NCI-H345 treated with DMSO at 0.1 percent for 48 hours (cell line): ENCODE measurements at regions not wholly inside any gene's neighbourhood (a gene's known extent, or its start where the extent isn't known, plus 50 kb on each side); places are given as distances from the start of the nearest gene placed in this dataset.
"Not testable (repeated sequence)": the region's sequence is repeated elsewhere in the genome, so short reads cannot be mapped to it uniquely, and the experiment has no call there.

Source experiments
- DNase-seq: peaks from one replicate; lab custom pipeline; 2025; ENCODE audit not compliant: unreplicated experiment; lab: John Stamatoyannopoulos, UW

GRCh38 chr3:194879126-194879877 is 193.6 kb downstream of the FAM43A start:
- DNase-seq: no peak

- DNase-seq: no peak
Observed at GRCh38 chr3:194879991-194880939, 194.6 kb downstream of the FAM43A start.

DNA sequence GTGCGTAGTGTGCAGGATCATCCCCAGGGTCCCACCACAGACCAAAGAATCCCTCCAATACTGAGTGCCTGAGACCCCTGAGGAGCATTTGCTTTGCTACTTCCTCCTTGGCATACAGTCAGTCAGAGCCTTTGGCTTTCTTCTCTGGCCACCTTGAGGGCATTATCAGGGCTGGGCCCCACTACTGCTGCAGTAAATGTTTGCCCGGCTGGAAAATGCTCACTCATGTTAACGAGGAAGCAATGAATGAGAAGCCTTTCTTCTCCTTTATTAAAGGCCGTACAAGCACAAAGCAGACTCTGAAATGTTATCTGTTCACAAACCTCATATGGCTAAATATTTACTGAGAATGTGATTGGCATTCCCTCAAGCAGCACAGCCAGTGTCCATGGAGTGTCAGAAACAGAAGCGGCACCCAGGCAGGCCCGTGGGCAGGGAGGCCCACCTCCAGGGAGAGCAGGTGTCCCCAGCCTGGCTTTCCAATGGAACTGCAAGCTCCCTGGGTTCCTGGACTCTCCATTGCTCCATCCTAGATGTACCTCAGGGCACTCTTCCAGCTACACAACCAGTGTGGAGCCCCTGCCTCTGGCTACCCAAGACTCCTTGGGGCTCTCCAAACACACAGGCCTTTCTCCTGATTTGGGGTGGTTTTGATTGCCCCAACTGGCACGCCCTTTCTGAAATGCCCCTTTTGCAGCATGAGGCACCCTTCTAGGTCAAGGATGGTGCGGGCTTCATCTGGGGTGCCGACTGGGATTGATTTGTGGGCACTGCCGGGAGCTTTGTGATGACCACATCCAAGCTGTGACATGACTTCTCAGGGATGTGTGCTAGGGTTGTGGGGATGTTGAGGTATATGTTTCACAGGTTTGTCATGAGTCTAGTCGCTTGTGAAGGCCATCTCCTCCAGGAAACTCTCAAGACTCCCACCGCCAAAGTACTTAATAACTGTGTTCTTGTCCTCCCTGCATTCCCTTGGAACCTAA is 195.6 kb downstream of the FAM43A start:
- no peak for DNase-seq

DNA sequence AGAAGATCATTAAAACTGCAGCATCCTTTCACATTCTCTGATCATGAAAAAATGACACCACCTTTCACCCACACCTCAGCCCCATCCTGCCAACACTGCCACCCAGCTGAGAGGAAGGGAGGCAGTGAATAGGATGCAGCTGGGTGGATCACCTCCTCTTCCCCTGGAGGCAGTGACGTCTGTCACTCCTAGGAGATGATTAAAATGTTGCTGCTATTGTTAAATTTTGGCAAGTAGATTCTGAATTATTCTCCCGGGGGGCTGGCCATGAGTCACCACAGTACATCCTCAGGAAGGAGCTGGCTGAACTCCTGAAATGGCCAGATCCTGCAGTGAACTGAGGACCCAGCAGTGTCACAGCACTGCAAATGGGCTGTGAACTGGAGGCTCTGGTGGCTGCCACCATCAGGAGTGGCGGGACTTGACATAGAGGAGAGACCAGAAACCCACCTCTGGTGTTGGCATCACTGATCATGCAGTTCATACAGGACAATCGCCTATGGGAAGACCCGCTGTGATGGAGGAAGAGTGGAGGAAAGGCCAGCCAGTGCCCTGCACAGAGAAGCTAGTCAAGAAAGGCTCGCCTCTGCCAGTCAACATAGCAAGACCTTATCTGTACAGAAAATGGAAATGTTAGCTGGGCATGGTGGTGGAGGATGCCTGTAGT is 199.1 kb downstream of the FAM43A start:
- no peak for DNase-seq

GRCh38 chr3:194885766-194886165 is 200.1 kb downstream of the FAM43A start:
- no peak for DNase-seq

DNA sequence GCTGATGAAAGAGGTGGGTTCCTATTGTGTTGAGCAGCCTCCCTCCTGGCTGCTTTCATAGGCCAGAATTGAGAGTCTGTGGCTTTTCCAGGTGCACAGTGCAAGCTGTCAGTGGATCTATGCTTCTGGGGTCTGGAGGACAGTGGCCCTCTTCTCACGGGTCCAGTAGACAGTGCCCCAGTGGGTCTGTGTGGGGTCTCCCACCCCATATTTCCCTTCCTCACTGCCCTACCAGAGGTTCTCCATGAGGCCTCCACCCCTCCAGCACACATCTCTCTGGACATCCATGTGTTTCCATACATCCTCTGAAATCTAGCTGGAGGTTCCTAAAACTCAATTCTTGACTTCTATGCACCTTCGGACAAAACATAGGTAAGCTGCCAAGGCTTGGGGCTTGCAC is 201.2 kb downstream of the FAM43A start:
- DNase-seq: no peak

GRCh38 chr3:194888062-194888461 is 202.4 kb downstream of the FAM43A start:
- DNase-seq: not testable (repeated sequence)

DNA sequence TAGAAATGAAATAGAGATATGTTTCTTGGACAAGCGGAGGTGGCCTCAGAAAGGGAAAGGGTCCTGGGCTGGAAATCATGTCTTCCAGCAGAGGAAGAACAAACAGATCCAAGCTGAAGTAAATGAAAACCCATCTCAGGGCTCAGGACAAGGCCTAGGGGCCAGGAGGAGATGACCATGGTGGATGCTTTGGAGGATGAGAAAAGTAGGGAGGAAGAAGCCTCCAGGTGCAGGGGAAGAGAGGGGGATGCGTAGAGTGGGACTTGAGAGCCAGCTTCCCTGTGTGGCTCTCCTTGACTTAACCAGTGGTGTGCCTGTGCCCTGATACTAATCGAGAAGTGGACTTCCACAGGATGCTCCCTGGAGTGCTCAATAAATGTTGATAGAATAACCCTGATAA is 203.2 kb downstream of the FAM43A start:
- no peak for DNase-seq

DNA sequence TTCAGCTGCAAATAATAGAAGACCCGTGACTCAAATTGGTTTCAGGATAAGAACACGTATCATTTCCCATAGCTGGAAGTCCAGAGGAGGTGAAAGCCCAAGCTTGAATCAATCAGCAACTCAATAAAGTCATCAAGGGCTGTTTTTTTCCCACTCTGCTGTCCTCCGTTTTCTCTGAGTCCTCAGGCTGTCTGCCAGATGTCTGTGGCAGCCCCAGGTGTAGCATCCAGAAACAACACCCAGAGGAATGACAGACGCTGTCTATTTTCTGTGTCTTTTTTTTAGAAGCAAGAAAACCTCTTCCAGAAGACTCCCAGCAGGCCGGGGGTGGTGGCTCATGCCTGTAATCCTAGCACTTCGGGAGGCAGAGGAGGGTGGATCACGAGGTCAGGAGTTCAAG is 204.4 kb downstream of the FAM43A start:
- DNase-seq: no peak

DNA sequence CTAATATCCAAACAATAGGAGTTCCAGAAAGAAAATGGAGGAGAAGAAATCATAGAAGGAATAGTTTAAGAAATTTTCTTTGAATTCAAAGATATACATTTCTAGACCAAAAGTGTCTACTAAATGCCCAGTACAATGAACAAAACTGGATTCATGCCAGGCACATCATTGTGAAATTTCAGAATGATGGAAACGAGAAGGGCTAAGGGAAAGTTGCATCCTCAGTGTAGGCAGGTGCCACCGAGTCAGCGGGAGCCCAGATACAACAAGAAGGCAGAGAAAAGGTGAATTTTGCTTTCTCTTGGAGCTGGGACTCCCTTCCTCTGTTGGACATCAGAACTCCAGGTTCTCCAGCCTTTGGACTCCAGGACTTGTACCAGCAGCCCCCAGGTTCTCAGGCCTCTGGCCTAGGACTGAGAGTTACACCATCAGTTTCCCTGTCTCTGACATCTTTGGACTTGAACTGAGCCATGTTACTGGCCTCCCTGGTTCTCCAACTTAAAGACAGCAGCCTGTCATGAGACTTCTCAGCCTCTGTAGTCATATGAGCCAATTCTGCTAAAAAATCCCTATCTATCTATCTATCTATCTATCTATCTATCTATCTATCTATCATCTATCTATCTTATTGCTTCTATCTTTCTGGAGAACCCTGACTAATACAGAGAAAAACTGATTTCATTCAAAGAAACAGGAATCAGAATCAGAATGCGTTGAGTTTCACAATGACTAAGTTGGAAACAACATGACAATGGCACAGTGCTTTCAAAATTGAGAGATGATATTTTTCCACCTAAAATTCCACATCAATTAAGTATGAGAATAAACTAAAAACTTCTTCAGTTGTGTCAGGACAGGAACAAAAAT is 207.7 kb downstream of the FAM43A start:
- DNase-seq: no peak

DNA sequence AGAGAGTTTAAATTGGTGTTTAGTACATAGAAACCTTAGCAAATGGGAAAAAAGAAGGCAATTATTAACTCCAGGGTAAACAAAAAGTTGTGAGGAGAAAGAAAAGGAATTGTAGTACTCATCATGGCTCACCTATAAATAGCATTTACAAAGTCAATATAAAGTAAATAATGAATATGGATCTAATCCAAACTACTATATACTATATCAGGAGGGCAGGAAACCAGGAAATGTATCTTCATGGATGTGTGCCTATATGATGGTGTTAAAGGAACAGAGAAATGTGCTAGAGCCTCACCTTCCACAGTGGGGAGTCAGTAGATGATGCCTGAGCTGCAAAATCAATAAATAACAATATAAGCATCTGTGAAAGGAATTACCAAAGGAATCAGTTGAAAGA is 208.9 kb downstream of the FAM43A start:
- DNase-seq: no peak

DNA sequence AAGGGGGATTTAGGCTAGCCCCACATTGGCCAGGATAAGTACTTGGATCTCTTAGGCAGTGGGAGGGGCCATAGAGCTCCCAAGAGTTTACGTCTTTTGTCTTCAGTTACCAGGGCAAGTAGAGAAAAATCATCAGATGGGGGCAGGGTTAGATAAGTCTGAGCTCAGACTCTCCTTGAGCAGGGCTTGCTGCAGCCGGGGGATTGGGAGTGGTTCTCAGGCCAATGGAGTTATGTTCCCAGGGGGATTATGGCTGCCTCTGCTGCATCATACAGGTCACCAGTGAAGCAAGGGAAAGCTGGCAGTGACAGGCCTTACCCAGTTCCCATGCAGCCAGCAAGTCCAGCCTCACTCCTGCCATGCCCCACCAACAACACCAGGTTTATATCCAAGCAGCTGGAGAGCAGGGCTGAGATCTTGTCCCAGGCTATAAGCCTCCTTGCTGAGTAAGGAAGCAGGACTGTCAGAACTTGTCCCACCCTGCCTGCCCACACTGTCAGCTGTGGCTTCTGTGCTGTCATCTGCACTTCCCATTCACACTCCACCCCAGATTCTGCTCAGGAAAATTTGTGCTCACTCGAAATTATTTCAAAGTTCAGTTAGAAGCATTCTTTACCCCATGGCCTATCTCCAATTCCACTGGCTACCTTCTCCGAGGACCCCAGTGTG is 215.3 kb downstream of the FAM43A start:
- DNase-seq: no peak

DNA sequence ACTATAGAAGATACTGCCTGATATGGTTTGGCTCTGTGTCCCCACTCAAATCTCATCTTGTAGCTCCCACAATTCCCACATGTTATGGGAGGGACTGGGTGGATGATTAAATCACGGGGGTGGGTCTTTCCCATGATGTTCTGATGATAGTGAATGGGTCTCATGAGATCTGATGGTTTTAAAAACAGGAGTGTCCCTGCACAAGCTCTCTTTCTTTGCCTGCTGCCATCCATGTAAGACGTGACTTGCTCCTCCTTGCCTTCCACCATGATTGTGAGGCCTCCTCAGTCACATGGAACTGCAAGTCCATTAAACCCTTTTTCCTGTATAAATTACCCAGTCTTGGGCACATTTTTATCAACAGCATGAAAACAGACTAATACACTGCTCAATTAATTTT is 217.8 kb downstream of the FAM43A start:
- DNase-seq: not testable (repeated sequence)

- DNase-seq: not testable (repeated sequence)
Observed at GRCh38 chr3:194904999-194905398, 219.3 kb downstream of the FAM43A start.

DNA sequence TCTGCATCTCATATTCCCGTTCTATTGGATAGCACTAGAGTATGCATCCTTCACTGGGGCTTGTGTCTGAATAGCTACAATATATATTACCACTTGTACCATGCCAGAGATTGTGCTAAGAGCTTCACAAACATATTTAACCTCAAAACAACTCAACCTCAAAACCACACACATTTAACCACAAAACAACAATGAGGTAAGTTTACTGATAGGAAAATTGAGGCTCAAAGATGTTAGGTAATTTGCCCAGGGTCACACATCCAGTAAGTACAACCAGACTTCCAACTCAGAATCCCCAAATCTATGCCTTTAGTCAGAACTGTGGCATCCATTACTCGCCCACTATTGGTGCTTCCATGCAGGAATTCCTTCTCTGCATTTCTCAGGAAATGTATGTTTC is 220.0 kb downstream of the FAM43A start:
- DNase-seq: no peak

- no peak for DNase-seq
Observed at GRCh38 chr3:194906229-194906629, 220.5 kb downstream of the FAM43A start.

- no peak for DNase-seq
Observed at GRCh38 chr3:194906970-194907629, 221.4 kb downstream of the FAM43A start.

DNA sequence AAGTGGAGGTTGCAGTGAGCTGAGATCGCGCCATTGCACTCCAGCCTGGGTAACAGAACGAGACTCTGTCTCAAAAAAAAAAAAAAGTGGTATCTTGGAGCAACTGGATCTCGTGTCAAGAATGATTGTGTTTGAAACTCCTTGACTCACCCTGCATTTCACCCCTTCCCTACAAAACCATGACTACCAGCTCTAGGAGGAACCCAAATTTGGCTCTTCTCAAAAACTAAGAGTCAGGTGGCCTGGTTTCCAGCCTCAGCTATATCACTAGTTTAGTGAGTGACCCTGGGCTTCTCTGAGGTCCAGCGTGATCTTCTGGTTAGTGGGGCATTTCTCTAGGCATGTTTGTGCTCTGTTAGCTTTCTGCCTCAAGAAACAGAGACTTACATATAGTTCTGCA is 222.1 kb downstream of the FAM43A start:
- no peak for DNase-seq
